NCI-H1417 (cell line): ENCODE measurements at regions not wholly inside any gene's neighbourhood (a gene's known extent, or its start where the extent isn't known, plus 50 kb on each side); places are given as distances from the start of the nearest gene placed in this dataset.
"Not testable (repeated sequence)": the region's sequence is repeated elsewhere in the genome, so short reads cannot be mapped to it uniquely, and the experiment has no call there.

Experiments
- DNase-seq, 3 experiments: peaks; one replicate each; lab custom pipeline; 2025; lab: John Stamatoyannopoulos, UW

DNA sequence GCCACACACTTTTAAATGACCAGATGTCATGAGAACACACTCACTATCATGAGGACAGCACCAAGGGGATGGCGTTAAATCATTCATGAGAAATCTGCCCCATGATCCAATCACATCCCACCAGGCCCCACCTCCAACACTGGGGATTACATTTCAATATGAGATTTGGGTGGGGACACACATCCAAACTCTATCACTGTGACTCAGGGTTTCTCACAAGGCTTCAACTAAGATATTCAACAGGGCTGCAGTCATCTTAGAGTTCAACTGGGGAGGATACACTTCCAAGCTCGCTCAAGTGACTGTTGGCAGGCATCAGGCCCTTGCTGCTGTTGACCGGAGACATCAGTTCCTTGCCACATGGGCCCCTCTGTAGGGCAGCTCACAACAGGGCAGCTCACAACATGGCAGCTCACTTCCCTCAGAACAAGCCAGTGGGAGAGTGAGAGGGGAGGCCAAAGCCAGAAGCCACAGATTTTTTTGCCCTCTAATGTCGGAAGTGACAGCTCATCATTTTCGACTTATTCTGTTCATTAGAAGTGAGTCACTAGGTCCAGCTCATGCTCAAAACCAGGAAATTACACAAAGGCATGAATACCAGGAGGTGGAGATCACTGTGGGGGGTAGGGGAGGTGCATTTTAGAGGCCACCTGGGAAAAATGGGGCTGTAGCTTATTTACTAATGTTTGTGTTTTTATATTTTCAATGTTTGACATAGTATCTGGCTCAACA is 50.8 kb upstream of the PTHLH start:
- DNase-seq = no peak

DNA sequence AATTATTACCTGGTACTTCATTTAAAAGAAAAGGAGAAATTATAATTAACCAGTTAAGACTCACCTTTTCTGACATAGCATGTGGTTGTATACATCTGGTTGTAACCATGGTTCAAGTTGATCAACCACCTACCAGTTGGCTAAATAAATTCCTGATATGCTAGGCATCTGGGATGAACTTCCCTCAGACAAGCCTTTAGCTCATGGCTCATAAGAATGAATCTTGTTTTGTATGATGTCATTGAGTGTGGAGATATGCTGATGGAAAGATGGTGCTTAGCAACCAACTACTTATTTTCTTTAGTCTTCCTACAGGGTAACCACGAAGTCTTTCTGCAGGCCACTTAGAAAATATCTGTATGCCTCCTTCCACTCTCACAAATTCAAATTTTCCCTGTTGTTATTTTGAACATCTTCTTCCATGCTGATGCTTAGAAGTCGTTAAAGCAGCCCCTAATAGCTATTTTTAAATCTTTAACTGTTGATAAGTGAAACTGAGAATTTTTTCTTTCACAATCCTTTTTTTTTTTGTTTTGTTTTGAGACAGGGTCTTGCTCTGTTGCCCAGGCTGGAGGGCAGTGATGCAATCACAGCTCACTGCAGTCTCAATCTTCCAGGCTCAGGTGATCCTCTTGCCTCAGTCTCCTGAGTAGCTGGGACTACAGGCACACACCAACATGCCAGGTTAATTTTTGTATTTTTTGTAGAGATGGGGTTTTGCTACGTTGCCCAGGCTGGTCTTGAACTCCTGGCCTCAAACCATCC is 51.9 kb upstream of the PTHLH start:
- DNase-seq = no peak

DNA sequence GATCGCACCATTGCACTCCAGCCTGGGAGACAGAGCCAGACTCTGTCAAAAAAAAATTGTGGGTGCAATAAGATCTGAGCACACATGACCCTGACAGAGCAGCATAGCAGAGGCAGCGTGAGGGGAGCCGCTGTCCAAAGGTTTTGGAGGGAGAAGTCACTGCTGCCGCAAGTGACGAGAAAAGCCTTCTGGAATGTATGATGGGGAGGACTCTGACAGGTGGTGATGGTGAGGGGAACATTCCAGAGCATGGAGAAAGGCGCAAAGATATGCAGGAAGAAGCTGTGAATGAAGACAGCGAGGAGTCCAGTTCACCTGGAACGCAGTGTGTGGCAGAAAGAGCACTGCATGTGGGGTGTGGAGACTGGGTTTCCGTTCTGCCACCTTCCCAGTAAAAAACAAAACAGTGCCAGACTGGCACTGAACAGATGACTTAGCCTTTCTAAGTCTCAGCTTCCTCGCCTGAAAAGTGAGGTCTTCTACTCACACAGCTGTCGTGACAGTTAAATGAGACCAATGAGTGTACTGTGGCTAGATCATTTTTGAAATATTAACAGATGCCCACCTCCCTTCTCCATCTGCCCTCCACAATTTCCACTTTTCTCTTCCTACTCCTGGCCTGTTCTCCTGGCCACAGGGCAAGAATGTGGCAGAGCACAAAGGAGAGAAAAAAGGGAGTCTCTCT is 53.4 kb upstream of the PTHLH start:
- no peak for DNase-seq

DNA sequence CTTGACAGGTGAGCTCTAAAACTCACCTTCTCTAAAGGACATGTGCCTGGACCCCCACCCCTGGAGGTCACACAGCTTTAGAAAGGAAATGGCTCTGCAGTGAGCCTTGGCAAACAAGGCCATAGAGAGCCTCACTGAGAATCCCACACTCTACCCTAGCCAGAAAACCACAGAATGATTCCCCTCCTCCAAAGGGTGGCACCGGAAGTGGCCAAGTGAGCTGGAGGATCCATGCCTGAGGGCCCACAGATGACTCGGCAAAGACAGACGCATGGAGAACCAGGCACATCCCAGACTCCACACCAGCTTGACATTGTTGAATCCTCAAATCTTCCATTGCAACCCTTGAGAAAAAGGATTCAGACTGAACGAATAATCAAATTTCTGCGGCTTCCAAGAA is 54.2 kb upstream of the PTHLH start:
- DNase-seq = peak in 1 of 3 experiments; percentile 51

DNA sequence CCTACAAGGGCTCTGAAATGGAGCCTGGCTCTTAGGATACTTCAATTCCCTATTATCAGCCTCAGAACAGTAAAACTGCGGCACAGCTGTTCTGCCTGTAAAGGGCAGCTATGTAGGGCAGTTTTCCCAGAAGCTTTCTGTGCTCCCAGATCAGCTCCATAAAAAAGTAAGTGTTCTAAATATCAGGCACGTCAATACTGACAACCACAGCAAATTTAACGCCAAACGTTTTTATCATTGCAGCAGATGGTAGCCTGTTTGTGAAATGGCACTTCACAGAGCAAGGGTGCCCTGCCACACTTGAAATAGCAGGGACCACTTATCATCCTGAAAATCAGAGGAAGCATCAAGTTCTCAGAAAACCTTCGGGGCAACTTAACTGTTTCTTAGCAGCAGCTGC is 54.8 kb upstream of the PTHLH start:
- DNase-seq = peak in 1 of 3 experiments; percentile 83

DNA sequence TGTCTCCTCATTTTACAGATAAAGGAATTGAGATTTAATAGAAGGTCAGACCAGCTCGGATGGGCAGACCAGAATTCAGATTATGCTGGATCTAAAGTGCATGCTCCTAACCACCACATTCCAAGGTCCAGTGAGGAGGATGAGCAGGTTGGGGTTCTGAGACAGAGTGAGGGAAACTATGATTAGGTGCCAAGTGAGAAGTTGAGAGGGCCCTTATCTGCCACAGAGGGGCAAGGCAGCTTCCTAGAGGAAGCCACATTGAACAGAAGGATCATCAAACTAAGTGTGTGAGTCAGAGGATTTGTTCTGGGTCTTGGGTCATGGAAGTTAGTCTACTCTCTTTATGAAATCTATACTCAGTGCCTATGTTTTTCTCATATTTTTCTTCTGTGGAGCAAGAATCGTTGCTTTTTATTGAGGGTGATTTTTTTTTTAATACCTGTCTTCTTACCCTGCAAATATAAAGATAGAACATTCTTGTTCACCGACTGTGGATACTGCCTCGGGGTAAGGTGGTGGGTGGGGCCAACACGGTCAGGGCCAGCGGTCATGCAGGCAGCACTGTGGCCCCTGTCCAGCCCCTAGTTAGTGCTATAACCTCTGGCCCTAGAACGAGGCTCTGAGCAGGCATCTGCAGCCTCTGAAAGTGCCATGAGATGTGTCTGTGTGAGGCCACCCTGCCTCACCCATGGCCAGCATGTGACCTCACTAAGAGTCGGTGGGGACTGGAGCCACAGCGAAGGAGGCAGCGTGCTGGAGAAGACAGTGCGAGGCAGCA is 55.6 kb upstream of the PTHLH start:
- DNase-seq = no peak

DNA sequence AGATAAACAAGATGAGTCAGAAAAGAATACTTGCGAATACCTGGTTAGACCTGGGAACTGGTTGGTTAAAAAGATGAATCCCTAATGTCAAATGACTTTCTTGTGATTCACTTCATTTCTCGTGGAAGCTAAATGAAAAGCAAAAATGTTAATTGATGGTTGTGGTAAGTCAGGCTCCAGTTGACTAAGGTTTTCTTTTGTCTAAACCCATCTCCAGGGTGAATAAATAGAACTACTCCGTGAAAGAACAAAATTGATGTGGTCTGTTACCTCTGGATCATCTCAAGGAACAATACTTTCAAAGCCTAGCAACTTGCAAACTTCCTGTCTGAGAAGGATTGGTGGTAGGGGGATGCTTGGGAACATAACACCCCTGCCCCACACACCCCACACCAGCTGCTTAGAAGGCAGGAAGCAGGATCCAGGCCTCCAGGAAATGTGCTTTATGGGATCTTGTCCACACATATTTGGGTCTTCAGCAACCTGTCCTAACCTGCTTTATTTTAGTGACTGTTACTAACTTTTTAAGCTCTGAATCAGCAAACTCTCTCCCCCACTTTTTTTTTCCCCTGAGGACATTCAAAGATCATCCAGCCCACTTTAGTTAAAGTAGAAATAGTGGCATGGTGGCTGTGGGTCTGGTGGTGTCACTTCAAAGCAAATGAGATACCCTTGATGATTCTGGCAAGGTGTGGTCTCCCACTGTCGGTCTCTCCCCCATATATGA is 60.4 kb upstream of the PTHLH start:
- DNase-seq = peak in 1 of 3 experiments; percentile 46

DNA sequence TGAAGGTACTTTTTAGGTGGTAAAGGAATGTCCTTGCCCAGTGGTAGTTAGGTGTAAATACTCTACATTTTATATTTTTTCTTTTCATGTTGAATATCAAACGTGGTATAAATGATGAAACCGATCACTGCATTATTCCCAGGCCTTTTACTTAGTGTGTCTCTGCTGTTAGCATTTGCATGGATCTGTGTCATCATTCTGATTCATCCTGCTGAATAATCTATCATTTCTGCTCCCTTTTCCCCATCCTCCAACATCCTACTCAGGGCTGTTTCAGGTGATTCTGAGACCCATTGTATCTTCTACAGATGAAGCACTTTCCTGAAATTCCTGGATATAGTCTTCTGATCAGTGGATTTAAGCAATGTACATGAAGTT is 61.0 kb upstream of the PTHLH start:
- DNase-seq = no peak

DNA sequence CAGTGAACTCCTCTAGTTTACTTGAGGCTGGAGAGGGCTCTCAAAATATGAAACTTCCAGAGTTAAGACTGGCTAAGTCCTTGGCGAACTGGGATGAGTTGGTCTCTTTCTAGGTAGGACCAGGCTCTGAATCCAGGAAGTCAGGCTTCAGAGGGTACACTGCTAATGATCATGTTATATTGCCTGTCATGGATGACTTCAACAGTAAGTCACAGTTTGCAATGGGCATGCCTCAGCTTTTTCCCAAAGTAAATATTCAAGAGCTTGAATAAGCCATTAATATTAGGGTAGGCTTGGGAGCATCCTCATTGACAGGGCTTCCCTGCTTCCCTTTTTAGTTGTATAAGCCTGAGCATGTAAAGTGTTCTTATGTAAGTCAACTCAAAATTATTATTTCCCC is 61.7 kb upstream of the PTHLH start:
- peak in 1 of 3 experiments; percentile 21 for DNase-seq

DNA sequence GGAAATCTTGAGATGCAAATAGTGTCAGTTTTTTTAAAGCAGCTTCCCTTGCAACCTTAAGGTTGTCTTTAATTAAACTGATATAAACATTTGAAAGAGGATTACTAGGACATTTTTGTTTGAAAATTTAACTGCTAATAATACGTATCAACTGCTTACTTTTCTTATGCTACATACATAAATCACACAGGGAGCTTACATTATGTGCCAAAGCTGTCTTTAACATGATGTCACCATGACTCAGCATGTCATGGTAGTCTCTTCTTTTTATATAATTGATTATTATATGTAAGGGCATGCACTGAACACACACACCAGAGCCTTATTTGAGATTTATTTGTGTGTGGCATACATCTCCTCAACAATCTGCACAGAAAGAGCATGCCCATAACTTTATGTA is 63.0 kb upstream of the PTHLH start:
- DNase-seq = peak in 2 of 3 experiments; percentile 4 to 60

DNA sequence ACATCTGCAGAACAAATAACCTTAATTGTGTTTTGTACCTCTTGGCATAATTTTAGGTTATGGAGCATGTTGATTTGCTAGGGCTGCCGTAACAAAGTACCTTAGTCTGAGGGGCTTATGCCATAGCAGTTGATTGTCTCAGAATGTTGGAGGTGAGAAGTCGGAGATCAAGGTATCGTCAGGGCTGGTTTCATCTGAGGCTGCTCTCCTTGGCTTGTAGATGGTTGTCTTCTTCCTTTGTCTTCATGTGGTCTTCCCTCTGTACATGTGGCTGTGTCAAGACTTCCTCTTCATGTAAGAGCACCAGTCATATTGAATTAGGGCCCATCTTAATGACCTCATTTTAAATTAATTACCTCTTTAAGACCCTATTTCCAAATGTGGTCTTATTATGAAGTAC is 64.4 kb upstream of the PTHLH start:
- DNase-seq = no peak

DNA sequence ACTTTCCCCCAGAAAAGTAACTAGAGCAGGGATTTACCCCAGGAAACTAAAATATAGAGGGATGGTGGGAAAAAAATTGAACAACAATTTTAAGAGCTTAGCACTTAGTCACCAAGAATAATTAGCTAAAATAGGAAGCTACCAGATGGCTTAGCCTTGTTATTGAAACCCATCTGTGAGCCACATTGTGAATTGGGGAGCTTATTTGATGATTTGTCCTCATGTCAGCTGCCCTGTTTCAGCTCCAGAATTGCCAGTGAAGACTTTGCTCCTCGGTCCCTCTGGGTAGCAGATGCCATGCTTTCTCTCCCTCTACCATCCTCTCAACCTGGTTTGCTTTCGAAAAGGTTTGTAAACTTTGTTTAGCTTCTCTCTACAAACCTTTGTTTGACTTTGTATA is 67.7 kb upstream of the PTHLH start:
- no peak for DNase-seq

DNA sequence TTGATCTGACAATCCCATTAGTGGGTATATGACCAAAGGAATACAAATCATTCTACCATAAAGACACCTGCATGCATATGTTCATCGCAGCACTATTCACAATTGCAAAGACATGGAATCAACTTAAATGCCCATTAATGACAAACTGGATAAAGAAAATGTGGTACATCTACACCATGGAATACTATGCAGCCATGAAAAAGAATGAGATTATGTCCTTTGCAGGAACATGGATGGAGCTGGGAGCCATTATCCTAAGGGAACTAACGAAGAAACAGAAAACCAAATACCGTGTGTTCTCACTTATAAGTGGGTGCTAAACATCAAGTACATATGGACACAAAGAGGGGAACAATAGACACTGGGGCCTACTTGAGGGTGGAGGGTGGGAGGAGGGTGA is 74.1 kb upstream of the PTHLH start:
- DNase-seq = not testable (repeated sequence)

DNA sequence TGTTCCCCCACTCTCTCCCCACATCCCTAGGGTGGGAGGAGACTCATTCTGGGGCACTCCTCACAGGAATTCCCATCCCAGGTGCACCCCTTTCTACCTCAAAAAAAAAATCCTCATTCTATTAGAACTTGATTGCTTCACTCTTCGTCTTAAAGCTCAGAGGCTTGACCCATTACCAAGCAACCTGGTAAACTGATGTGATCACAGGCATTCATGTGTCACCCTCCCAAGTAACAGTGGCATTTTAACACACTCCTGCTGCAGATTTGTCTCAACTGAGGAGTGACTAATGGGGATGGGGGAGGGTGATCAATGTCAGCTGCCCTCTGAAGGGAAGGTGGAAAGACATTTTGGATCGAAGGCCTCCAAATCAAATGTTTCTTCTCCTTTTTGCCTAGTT is 78.1 kb upstream of the PTHLH start:
- DNase-seq = no peak

DNA sequence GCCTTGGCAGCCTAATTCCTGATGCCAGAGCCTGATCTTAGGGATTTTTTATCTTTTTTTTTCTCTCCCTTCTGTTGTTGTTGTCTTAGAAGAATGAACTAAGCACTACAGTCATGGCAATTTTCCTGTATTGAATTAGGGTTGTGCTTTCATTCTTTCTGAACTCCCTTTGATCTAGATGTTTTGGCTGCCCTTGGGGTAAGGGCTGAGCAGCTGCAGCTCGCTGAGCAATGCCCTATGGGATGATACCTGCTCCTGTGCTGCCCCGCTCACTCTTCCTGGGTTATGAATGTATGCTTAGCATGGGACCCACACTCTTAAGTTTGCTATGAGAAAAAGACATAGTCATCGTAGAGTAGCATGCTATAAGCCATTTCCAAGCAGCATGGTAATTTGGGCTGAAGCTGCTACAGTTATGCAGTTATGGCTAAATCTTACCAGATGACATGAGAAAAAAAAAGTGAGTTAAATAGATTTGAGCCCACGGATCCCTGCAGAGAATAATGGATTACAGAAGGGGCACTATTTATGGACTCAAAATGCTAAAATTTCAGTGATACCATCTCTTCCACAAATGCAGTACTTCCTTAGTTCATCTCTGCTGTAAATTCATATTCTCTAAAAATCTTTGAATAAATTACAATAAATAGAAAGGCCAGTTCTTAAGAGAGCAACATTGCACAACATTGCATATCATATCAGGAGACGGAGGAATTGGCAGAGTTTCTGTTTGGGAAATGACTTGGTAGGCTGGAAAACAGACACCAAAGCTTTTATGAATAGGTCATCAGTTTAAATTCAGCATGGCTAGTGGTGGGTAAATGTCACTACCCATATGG is 79.2 kb upstream of the PTHLH start:
- DNase-seq = no peak

DNA sequence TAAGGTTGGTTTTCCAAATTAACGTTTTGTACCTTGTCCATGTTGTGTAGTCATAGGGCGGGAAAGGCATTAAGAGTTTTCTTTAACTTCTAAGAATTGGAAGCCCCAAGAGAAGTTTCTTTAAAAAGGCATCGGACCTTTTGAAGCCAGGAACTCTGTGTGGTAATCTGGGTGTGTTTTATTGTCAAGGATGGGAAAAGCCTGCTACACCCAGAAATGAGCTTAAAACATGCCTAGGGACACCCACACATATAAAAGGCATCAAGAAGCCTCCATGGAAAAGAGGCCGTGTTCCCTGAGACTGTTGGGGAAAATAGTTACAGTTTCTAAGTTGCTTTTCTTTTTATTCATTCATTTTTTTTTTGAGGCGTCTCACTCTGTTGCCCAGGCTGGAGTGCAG is 81.0 kb upstream of the PTHLH start:
- DNase-seq = no peak

DNA sequence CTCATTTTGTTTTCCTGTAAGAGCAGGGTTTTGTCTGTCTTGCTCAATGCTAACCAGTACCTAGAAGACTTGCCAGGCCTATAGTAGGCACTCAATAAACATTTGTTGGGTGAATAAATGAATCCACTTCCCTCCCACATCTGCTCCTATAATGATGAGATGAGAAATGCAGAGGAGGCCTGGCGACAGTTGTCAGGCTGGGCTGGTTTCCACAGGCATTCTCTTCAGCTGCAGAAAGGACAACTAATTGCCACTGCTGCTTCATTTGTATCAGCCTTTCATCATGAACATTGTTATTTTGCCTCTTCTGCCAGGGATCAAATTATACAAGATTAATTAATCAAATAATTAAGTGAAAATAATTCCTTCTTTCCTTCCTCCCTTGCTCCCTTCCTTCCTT is 82.0 kb upstream of the PTHLH start:
- DNase-seq = no peak

DNA sequence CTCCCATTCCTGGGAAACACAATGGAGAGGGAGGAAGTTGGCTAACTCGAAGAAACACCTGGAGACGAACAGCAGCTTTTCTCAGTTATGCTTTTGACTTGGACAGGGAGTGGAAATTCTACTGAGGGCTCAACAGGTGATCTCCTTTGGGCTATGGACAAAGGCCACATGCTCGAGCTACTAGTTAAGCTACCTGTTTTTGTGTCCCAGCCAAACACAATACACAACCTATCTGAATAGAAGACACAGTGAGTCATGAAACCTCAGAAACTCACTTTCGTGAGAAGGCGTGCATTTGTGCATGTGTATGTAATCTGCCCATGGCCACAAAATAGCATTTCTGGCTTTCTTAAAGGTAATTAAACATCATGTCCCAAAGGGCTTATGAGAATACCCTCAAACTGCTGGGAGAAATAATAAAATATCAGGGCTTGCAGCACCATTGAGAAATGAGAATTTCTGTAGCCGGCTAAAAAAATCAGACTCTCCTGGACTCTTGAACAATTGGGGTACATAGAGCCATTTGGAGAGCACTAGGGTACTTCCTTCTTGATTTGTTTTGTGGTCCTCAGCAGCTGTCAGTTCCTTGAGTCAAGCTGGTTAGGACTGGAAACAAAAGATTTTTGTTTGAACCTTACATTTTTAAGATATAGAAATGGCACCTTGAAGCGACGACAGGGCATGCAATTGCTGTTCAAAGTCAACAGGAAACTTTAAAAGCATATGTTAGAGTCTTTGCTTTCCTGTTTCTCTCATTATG is 85.5 kb upstream of the PTHLH start:
- DNase-seq = no peak

DNA sequence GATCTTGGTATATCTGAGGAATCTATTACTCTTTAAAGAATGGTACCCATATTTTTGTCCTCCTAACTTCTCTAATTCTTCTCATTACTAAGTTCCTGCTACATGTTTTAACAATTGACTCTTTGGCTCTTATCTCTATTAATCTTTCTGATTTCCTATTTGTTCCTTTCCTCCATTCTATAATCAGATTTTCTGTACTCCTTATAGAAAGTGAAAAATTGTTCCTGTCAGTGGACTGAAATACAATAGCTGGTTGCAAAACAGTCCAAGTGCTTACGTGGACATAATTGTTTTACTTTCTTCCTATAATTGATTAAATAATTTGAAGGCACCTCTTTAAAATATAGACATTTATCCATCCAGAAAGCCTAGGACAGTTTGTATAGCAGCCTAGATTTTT is 86.7 kb upstream of the PTHLH start:
- no peak for DNase-seq

DNA sequence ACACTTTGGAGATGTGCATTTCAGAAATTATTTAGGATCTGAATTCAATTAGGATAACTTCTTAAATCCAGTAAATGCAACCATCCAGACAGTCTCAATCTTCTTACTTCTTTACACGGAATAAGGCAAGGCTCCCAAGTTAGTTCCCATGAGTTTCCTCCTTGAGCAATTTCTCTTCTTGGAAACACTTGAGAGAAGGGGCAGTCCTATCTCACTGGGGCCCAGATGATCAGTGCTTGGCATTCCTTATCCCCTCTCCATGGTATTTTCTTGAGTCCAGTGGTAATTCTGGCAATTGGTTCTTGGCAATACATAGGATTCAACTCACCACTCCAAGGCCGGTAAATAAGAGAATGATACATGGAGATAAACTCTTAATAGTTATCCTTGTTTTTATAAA is 87.1 kb upstream of the PTHLH start:
- no peak for DNase-seq
